A549 (cell line): ENCODE measurements at regions not wholly inside any gene's neighbourhood (a gene's known extent, or its start where the extent isn't known, plus 50 kb on each side); places are given as distances from the start of the nearest gene placed in this dataset.

Experiments used
- ATAC-seq, 2 experiments: fragments of 200-7000 bp in 1 of 2; fragments of >200 bp in 1 of 2; cut with Nextera tagmentation in 1 of 2; cut with Tn5 transposase in 1 of 2; 3 replicates each; pipeline versions ENCODE4 v1.8.0 to v1.9.1; 2018 to 2020; ENCODE audit warnings: mild to moderate bottlenecking in 1 of 2, moderate library complexity in 1 of 2
- CTCF ChIA-PET: fragments of 300-600 bp; sonication (Branson Sonifier 250); formaldehyde crosslinking; extraction: SDS; loops from one replicate; lab custom pipeline; 2021; ENCODE audit warnings: antibody characterized with exemption, inconsistent platforms; lab: Yijun Ruan, JAX
- POLR2A ChIA-PET: fragments of 350-600 bp; formaldehyde crosslinking; extraction: SDS; loops from one replicate; lab custom pipeline; 2021; ENCODE audit warnings: antibody characterized with exemption, inconsistent platforms; lab: Yijun Ruan, JAX
- DNase-seq, 2 experiments: peaks; one replicate each; pipeline versions ENCODE4 v3.0.0 to v3.0.0-alpha.2; 2011 to 2016; ENCODE audit warnings: low read depth in 1 of 2, low spot score in 1 of 2
- FAIRE-seq: peaks from 2 replicates; lab custom pipeline; 2011; peaks lifted over from hg19 to GRCh38; lab: Jason Lieb, UNC
- H3K27ac ChIP-seq, 2 experiments: fragments of >200 bp; sonication (Bioruptor Twin); formaldehyde crosslinking; 3 replicates each; pipeline ENCODE4 v1.5.1; 2016 to 2017
- H3K4me1 ChIP-seq: fragments of >200 bp; sonication (Bioruptor Twin); formaldehyde crosslinking; 3 replicates; pipeline ENCODE4 v1.6.1; 2016
- H3K4me2 ChIP-seq: fragments of >200 bp; sonication (Bioruptor Twin); formaldehyde crosslinking; 3 replicates; pipeline ENCODE4 v1.6.1; 2016
- H3K4me3 ChIP-seq: fragments of >200 bp; sonication (Bioruptor Twin); formaldehyde crosslinking; 3 replicates; pipeline ENCODE4 v1.5.1; 2016
- H3K9me3 ChIP-seq: fragments of >200 bp; sonication (Bioruptor Twin); formaldehyde crosslinking; 3 replicates; pipeline ENCODE4 v1.6.1; 2016
- CBX2 ChIP-seq: fragments of 200-600 bp; sonication (generic); IDR thresholded peaks from 2 replicates; pipeline ENCODE4 v1.6.1; 2016; ENCODE audit warnings: low read depth, mild to moderate bottlenecking, borderline replicate concordance
- CHD4 ChIP-seq: fragments of 200-600 bp; sonication (generic); IDR thresholded peaks from 2 replicates; pipeline ENCODE4 v1.6.1; 2016; ENCODE audit warnings: antibody characterized with exemption, mild to moderate bottlenecking, borderline replicate concordance
- E2F6 ChIP-seq: IDR thresholded peaks from 2 replicates; pipeline ENCODE4 v1.6.1; 2012; ENCODE audit warnings: low read depth, borderline replicate concordance
- EHMT2 ChIP-seq: fragments of 200-600 bp; sonication (generic); IDR thresholded peaks from 2 replicates; pipeline ENCODE4 v1.6.1; 2016; ENCODE audit warnings: antibody characterized with exemption, low read depth, mild to moderate bottlenecking, moderate library complexity
- ELK1 ChIP-seq: fragments of 150-350 bp; IDR thresholded peaks from 2 replicates; pipeline ENCODE4 v1.6.1; 2014; ENCODE audit warnings: low read depth, mild to moderate bottlenecking, low read length
- EP300 ChIP-seq, 2 experiments: fragments of >200 bp; sonication (Bioruptor Twin); formaldehyde crosslinking; IDR thresholded peaks; 2 replicates in 1 of 2; 3 replicates in 1 of 2; pipeline ENCODE4 v1.6.1; 2016 to 2017
- ESRRA ChIP-seq: fragments of 150-350 bp; IDR thresholded peaks from 2 replicates; pipeline ENCODE4 v1.6.1; 2014; ENCODE audit warnings: mild to moderate bottlenecking, low read length, borderline replicate concordance
- FOXS1 ChIP-seq: fragments of 250-450 bp; sonication (Bioruptor Pico); IDR thresholded peaks from 2 replicates; pipeline ENCODE4 v1.5.0; 2020; ENCODE audit warnings: mild to moderate bottlenecking, moderate library complexity
- GATA3 ChIP-seq: IDR thresholded peaks from 2 replicates; pipeline ENCODE4 v1.6.1; 2012; ENCODE audit warnings: borderline replicate concordance
- HES2 ChIP-seq: fragments of >200 bp; sonication (Bioruptor Twin); formaldehyde crosslinking; IDR thresholded peaks from 2 replicates; pipeline ENCODE4 v1.6.1; 2016
- HEYL ChIP-seq: fragments of 250-450 bp; sonication (Bioruptor Pico); IDR thresholded peaks from 2 replicates; pipeline ENCODE4 v1.8.0; 2021; ENCODE audit warnings: mild to moderate bottlenecking, moderate library complexity
- HOXA7 ChIP-seq: fragments of 250-450 bp; sonication (Bioruptor Pico); IDR thresholded peaks from 2 replicates; pipeline ENCODE4 v1.5.0; 2020; ENCODE audit warnings: mild to moderate bottlenecking, moderate library complexity
- JUN ChIP-seq, 2 experiments: fragments of >200 bp; sonication (Bioruptor Twin); formaldehyde crosslinking; IDR thresholded peaks; 2 replicates in 1 of 2; 3 replicates in 1 of 2; pipeline ENCODE4 v1.6.1; 2016 to 2017
- JUNB ChIP-seq: fragments of >200 bp; sonication (Bioruptor Twin); formaldehyde crosslinking; IDR thresholded peaks from 2 replicates; pipeline ENCODE4 v1.6.1; 2016
- MAFK ChIP-seq: fragments of 450-650 bp; IDR thresholded peaks from 2 replicates; pipeline ENCODE4 v1.6.1; 2014; ENCODE audit not compliant: partially characterized antibody
- MAZ ChIP-seq: fragments of 150-350 bp; IDR thresholded peaks from 2 replicates; pipeline ENCODE4 v1.6.1; 2014; ENCODE audit warnings: antibody characterized with exemption, low read depth, low read length, borderline replicate concordance
- NPAS2 ChIP-seq: fragments of 250-450 bp; sonication (Bioruptor Pico); IDR thresholded peaks from 2 replicates; pipeline ENCODE4 v1.8.0; 2022; ENCODE audit warnings: mild to moderate bottlenecking, moderate library complexity, borderline replicate concordance
- NR3C1 ChIP-seq: fragments of >200 bp; sonication (Bioruptor Twin); formaldehyde crosslinking; IDR thresholded peaks from 3 replicates; pipeline ENCODE4 v1.6.1; 2017
- POLR2A ChIP-seq: IDR thresholded peaks from 2 replicates; pipeline ENCODE4 v1.6.1; 2012; ENCODE audit warnings: mild to moderate bottlenecking, low read length
- RARB ChIP-seq: fragments of 250-450 bp; sonication (Bioruptor Pico); IDR thresholded peaks from 2 replicates; pipeline ENCODE4 v1.8.0; 2021; ENCODE audit warnings: mild to moderate bottlenecking, moderate library complexity
- RFX5 ChIP-seq: fragments of 450-650 bp; IDR thresholded peaks from 2 replicates; pipeline ENCODE4 v1.7.1; 2014; ENCODE audit warnings: antibody characterized with exemption, mild to moderate bottlenecking, moderate library complexity
- SREBF2 ChIP-seq: fragments of 450-650 bp; IDR thresholded peaks from 2 replicates; pipeline ENCODE4 v1.6.1; 2014; ENCODE audit warnings: mild to moderate bottlenecking, moderate library complexity
- TFCP2L1 ChIP-seq: fragments of 250-450 bp; sonication (Bioruptor Pico); IDR thresholded peaks from 2 replicates; pipeline ENCODE4 v1.5.0; 2021; ENCODE audit warnings: mild to moderate bottlenecking
- TP53 ChIP-seq: fragments of 250-450 bp; sonication (Bioruptor Pico); IDR thresholded peaks from 2 replicates; pipeline ENCODE4 v1.5.0; 2021; ENCODE audit warnings: mild to moderate bottlenecking, moderate library complexity
- ZNF302 ChIP-seq: fragments of 250-450 bp; sonication (Bioruptor Pico); IDR thresholded peaks from 2 replicates; pipeline ENCODE4 v1.9.0; 2021; ENCODE audit warnings: inconsistent platforms, mild to moderate bottlenecking, moderate library complexity
- WGBS: methylation state at CpG from one replicate; pipeline ENCODE4 v1.1.6; 2017; ENCODE audit errors: missing lambda C conversion rate; 5-methylcytosine and 5-hydroxymethylcytosine counted together
- TF ChIP-seq, protein P1 (sequence below): fragments of >200 bp; sonication (Bioruptor Twin); formaldehyde crosslinking; IDR thresholded peaks from 3 replicates; pipeline ENCODE4 v1.5.1; 2016
- TF ChIP-seq, protein P2 (sequence below): IDR thresholded peaks from 2 replicates; pipeline ENCODE4 v1.6.1; 2012
- TF ChIP-seq, protein P3 (sequence below): fragments of >200 bp; sonication (Bioruptor Twin); formaldehyde crosslinking; IDR thresholded peaks from 3 replicates; pipeline ENCODE4 v1.6.1; 2016

GRCh38 chr5:115388240-115388639, 91.8 kb upstream of the CCDC112 start:
- 73% methylated on average over 4 of the region's 4 CpGs for WGBS
- CTCF ChIA-PET, result interaction anchor here (0.8 kb wide), 1 partner anchor 118 kb away, joined by 3 read pairs; no protein-coding TSS in a partner anchor
- H3K27ac ChIP-seq, result no peak overlapping the region
- TF ChIP-seq NPAS2 (CRISPR knock-in tag) (no peak), NR3C1 (no peak), RARB (no peak), RFX5 (no peak), TFCP2L1 (no peak), HEYL (CRISPR knock-in tag) (no peak), HES2 (no peak), GATA3 (no peak), SREBF2 (no peak), JUN (IDR thresholded peaks at IDR 0.05) (no peak), CBX2 (no peak), POLR2A (no peak), ZNF302 (CRISPR knock-in tag) (no peak), TP53 (CRISPR knock-in tag) (no peak), EP300 (IDR thresholded peaks at IDR 0.05) (no peak), FOXS1 (CRISPR knock-in tag) (no peak), HOXA7 (CRISPR knock-in tag) (no peak), MAZ (no peak)
- FAIRE-seq (no peak), DNase-seq (no peak), ATAC-seq (no peak)
- POLR2A ChIA-PET, result no interaction called here
- no peak overlapping the region for H3K4me2 ChIP-seq
- H3K9me3 ChIP-seq, result no peaks in the 10 kb centered on the region
- no peaks in the 10 kb centered on the region for H3K4me1 ChIP-seq
- no peak overlapping the region for H3K4me3 ChIP-seq

DNA sequence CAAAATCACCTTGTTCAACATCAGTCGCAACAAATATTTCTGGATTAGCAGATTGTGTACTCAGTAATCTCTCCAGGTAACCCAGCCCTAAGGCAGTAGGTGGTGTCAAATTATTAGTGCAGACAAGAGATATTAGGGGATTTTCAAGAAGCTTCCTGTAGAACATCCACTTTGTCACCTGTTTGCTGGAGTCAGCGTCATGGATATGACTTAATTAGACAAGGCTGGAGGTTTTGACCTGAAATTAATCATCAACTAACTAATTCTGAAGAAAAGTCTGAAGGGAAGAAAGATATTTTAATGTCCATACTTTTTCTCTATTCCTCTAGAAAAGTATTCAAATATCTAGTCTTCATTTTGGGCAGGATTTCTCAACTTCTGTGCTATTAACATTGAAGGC, 91.4 kb upstream of the CCDC112 start:
- 87% methylated on average over 2 of the region's 2 CpGs for WGBS
- no peak overlapping the region for H3K4me3 ChIP-seq
- ChIA-PET CTCF (interaction anchor here (1.4 kb wide), 1 partner anchor 188 kb away, joined by 3 read pairs; no protein-coding TSS in a partner anchor), POLR2A (no interaction called here)
- no peaks in the 10 kb centered on the region for H3K4me1 ChIP-seq
- ATAC-seq (no peak), FAIRE-seq (no peak)
- H3K27ac ChIP-seq, result no peak overlapping the region
- H3K4me2 ChIP-seq, result no peak overlapping the region
- H3K9me3 ChIP-seq, result no peaks in the 10 kb centered on the region
- TF ChIP-seq FOXS1 (CRISPR knock-in tag) (no peak), EHMT2 (no peak), GATA3 (no peak), E2F6 (no peak), ESRRA (no peak), CBX2 (no peak), ELK1 (no peak), JUNB (no peak), NR3C1 (no peak), EP300 (IDR thresholded peaks at IDR 0.05) (no peak), HEYL (CRISPR knock-in tag) (no peak), TFCP2L1 (no peak), CHD4 (no peak), HES2 (no peak), MAFK (no peak), SREBF2 (no peak)
- TF ChIP-seq, protein P1, sequence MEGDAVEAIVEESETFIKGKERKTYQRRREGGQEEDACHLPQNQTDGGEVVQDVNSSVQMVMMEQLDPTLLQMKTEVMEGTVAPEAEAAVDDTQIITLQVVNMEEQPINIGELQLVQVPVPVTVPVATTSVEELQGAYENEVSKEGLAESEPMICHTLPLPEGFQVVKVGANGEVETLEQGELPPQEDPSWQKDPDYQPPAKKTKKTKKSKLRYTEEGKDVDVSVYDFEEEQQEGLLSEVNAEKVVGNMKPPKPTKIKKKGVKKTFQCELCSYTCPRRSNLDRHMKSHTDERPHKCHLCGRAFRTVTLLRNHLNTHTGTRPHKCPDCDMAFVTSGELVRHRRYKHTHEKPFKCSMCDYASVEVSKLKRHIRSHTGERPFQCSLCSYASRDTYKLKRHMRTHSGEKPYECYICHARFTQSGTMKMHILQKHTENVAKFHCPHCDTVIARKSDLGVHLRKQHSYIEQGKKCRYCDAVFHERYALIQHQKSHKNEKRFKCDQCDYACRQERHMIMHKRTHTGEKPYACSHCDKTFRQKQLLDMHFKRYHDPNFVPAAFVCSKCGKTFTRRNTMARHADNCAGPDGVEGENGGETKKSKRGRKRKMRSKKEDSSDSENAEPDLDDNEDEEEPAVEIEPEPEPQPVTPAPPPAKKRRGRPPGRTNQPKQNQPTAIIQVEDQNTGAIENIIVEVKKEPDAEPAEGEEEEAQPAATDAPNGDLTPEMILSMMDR, result no peak
- TF ChIP-seq, protein P2, sequence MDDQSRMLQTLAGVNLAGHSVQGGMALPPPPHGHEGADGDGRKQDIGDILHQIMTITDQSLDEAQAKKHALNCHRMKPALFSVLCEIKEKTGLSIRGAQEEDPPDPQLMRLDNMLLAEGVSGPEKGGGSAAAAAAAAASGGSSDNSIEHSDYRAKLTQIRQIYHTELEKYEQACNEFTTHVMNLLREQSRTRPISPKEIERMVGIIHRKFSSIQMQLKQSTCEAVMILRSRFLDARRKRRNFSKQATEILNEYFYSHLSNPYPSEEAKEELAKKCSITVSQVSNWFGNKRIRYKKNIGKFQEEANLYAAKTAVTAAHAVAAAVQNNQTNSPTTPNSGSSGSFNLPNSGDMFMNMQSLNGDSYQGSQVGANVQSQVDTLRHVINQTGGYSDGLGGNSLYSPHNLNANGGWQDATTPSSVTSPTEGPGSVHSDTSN, result no peak
- TF ChIP-seq, protein P3, sequence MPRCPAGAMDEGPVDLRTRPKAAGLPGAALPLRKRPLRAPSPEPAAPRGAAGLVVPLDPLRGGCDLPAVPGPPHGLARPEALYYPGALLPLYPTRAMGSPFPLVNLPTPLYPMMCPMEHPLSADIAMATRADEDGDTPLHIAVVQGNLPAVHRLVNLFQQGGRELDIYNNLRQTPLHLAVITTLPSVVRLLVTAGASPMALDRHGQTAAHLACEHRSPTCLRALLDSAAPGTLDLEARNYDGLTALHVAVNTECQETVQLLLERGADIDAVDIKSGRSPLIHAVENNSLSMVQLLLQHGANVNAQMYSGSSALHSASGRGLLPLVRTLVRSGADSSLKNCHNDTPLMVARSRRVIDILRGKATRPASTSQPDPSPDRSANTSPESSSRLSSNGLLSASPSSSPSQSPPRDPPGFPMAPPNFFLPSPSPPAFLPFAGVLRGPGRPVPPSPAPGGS, result no peak
- TF ChIP-seq, all 56 proteins: peak for 0
- DNase-seq, result no peak
